ENCODE measurements at regions not wholly inside any gene's neighbourhood (a gene's known extent, or its start where the extent isn't known, plus 50 kb on each side); places are given as distances from the start of the nearest gene placed in this dataset.

DNA sequence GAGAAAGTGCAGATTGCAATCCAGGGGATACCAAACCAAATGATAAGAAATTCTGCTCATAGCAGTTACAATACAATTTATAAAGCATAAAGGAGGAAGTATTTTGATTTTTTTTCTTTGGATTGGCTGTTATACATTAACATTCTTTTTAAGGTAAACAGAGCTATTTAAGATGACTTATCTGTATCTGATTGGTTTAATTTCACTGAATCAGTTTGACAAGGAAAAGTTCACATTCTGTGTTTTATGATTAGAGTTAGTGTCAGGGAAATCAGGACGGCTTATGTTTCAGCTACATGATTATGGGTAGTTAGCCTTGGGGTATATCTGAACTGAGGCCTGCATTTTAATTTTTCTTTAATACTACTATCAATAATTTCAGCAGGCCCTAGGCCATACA, 360.9 kb downstream of the ARL6IP6 start:
- TF ChIP-seq, protein P1, sequence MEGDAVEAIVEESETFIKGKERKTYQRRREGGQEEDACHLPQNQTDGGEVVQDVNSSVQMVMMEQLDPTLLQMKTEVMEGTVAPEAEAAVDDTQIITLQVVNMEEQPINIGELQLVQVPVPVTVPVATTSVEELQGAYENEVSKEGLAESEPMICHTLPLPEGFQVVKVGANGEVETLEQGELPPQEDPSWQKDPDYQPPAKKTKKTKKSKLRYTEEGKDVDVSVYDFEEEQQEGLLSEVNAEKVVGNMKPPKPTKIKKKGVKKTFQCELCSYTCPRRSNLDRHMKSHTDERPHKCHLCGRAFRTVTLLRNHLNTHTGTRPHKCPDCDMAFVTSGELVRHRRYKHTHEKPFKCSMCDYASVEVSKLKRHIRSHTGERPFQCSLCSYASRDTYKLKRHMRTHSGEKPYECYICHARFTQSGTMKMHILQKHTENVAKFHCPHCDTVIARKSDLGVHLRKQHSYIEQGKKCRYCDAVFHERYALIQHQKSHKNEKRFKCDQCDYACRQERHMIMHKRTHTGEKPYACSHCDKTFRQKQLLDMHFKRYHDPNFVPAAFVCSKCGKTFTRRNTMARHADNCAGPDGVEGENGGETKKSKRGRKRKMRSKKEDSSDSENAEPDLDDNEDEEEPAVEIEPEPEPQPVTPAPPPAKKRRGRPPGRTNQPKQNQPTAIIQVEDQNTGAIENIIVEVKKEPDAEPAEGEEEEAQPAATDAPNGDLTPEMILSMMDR (IDR thresholded peaks at IDR 0.05) = no peak
- H3K27me3 ChIP-seq = no peaks in the 10 kb centered on the region
- intact Hi-C loops (cut with DNase I) = no loop called here
- ATAC-seq (no peak), DNase-seq (no peak)
- no peaks in the 10 kb centered on the region for H3K4me1 ChIP-seq
- H3K4me3 ChIP-seq = no peak overlapping the region
- H3K27ac ChIP-seq = no peak overlapping the region
- H3K9me3 ChIP-seq = no peaks in the 10 kb centered on the region
- no peaks in the 10 kb centered on the region for H3K36me3 ChIP-seq

DNA sequence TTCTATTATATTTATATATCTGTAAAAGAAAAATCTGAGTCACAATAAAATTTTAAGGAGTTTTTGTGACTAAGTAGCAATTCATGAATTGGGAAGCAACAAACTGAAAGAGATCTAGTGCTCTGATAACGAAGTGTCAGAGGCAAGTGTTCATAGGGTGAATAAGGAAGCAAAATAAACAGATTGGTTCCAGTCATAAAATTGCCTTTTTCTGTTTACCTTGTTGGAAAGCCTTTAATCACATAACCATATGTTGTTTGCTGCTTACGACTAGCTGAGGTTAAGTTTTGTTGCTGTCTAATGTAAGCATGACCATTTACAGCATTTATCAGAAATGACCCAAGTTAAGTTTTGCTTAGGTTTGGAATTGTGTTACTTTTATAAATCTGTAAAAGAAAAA, 358.9 kb downstream of the ARL6IP6 start:
- TF ChIP-seq, protein P1 (IDR thresholded peaks at IDR 0.05) = no peak
- no peaks in the 10 kb centered on the region for H3K36me3 ChIP-seq
- no peak overlapping the region for H3K4me3 ChIP-seq
- H3K27ac ChIP-seq = no peak overlapping the region
- H3K4me1 ChIP-seq = no peaks in the 10 kb centered on the region
- ATAC-seq = no peak
- H3K27me3 ChIP-seq = no peaks in the 10 kb centered on the region
- no peaks in the 10 kb centered on the region for H3K9me3 ChIP-seq
- intact Hi-C loops (cut with DNase I) = no loop called here
- DNase-seq = no peak

DNA sequence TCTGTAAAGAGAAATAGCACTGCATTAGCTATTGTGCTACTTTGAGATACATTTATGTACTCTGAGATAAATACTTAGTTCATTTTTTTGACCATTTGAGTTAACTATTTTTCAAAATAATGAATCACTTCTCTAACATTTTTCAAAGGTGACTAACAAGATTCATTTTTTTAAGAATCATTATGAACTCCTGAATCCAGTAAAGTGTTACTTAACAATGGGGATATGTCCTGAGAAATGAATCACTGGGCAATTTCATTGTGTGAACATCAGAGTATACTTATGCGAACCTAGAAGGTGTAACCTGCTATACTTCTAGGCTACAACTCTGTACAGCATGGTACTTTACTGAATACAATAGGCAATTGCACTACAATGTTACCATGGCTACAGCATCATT, 355.8 kb downstream of the ARL6IP6 start:
- DNase-seq (no peak), ATAC-seq (no peak)
- no peak overlapping the region for H3K27ac ChIP-seq
- no peaks in the 10 kb centered on the region for H3K9me3 ChIP-seq
- no peaks in the 10 kb centered on the region for H3K36me3 ChIP-seq
- TF ChIP-seq, protein P1 (IDR thresholded peaks at IDR 0.05) = no peak
- no peak overlapping the region for H3K4me3 ChIP-seq
- H3K27me3 ChIP-seq = no peaks in the 10 kb centered on the region
- no peaks in the 10 kb centered on the region for H3K4me1 ChIP-seq
- intact Hi-C loops (cut with DNase I) = no loop called here

DNA sequence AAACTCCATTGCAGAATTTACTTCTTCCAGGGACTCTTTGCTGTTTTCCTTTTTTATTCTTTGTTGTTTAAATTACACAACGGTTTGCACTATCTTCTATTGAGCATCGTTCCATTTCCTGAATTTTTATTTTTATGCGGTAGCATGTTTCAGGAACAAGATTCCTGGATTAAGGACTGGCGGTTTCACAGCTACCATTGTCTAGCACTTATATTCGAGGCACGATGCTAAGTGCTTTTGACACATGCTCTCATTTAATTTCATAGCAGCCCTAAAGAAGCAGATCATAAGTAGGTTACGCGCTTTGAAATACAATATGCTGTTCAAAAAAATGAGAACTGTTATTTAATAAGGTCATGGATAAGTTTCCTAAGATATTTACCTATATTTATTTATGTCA, 354.4 kb downstream of the ARL6IP6 start:
- no peaks in the 10 kb centered on the region for H3K36me3 ChIP-seq
- DNase-seq = no peak
- no peaks in the 10 kb centered on the region for H3K27me3 ChIP-seq
- H3K9me3 ChIP-seq = no peaks in the 10 kb centered on the region
- H3K4me1 ChIP-seq = no peaks in the 10 kb centered on the region
- no peak overlapping the region for H3K4me3 ChIP-seq
- intact Hi-C loops (cut with DNase I) = no loop called here
- ATAC-seq = no peak
- TF ChIP-seq, protein P1 (IDR thresholded peaks at IDR 0.05) = no peak
- no peak overlapping the region for H3K27ac ChIP-seq

DNA sequence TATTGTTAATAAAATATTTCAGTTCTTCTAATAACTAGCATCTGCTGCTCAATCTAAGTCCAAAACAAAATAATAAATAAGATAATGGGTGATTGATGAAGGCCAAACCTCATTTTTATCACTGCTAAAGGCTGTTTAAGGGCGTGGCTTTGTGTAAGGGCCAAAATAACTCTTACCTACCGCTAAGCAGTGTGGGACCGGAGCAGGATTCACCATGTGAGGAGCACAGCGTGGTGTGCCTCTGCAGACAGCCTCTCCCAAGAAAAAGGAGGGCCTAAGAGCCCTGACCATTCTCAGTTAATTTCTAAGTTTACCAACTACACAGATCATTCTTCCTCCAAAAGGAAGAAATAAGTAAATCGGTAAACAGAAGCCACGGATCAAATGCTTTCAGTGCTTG, 353.7 kb downstream of the ARL6IP6 start:
- DNase-seq = no peak
- H3K4me3 ChIP-seq = no peak overlapping the region
- ATAC-seq = no peak
- no peaks in the 10 kb centered on the region for H3K4me1 ChIP-seq
- no peaks in the 10 kb centered on the region for H3K27me3 ChIP-seq
- TF ChIP-seq, protein P1 (IDR thresholded peaks at IDR 0.05) = no peak
- intact Hi-C loops (cut with DNase I) = no loop called here
- no peaks in the 10 kb centered on the region for H3K9me3 ChIP-seq
- H3K27ac ChIP-seq = no peak overlapping the region
- H3K36me3 ChIP-seq = no peaks in the 10 kb centered on the region
